HG03378 (cell line): ENCODE measurements at regions not wholly inside any gene's neighbourhood (a gene's known extent, or its start where the extent isn't known, plus 50 kb on each side); places are given as distances from the start of the nearest gene placed in this dataset.
A peak's percentile ranks its signal among the peaks of the same experiment; 100 is the strongest.

Experiments
- ATAC-seq: cut with Tn5 transposase; IDR thresholded peaks from one replicate; pipeline ENCODE4 v1.9.1; 2021; ENCODE audit warnings: mild to moderate bottlenecking, moderate library complexity; ENCODE audit not compliant: unreplicated experiment

DNA sequence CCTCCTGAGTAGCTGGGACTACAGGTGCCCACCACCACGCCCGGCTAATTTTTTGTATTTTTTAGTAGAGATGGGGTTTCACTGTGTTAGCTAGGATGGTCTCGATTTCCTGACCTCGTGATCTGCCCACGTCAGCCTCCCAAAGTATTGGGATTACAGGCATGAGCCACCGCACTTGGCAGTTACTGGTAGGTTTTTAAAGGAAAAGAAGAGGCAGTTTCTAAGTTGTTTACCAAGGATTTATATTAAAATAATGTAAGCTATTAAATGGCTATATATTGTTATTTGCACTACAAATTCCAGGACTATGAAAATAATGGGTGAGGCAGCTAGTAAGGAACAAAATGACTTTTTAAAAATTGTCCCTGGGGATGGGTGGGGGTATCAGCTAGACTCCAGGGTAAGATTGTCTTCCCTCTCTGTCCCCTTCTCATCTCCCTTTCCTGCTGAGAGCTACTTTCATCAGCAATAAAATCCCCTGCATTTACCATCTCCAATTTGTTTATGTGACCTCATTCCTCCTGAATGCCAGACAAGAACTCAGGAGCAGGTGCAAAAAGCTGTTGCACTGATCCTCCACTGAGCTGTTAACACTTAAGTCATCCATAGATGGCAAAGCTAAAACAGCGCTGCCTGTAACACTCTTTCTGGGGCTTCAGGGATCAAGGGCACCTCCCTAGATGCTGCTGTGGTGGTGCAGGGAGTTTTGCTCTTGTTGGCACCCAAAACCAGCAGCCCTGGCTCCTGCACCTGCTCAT lies 165.2 kb downstream of the ZPLD1 start:
- ATAC-seq, result no peak

DNA sequence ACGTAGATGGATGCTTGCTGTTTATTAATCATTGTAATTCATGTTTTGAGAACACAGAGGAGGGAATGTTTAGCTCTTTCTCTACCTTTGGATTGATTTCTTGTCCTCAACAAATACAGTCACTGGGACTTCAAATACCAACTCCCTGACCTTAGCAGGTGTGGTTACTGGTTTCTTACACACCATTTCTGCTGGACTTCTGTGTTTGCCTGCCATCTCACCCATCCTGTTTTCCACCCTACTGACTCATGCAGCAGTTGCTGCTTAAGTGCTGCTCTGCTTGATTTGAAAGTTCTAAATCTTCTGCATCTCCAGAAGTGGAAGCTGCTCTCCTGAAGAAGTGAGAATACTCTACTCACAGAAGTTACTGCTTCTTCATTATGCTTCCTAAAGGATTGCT lies 170.3 kb downstream of the ZPLD1 start:
- no peak for ATAC-seq

DNA sequence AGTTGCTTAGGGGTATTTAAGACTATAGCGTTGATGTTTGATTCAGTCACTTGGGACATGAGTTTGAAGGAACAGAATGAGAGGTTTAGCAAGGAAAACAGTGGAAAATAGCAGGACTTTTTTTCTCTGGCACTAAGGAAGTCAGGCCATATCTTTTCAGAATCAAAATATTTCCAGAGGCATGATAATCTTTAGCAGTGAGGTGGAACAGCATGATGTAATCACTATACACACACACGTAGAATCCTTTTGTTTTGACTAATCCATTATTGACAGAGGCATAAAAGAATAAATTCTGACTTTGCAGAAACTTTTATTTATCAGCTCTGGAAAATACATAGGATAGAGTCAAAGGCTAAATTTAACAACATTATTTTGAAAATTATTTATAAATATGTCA lies 174.1 kb downstream of the ZPLD1 start:
- ATAC-seq, result no peak

DNA sequence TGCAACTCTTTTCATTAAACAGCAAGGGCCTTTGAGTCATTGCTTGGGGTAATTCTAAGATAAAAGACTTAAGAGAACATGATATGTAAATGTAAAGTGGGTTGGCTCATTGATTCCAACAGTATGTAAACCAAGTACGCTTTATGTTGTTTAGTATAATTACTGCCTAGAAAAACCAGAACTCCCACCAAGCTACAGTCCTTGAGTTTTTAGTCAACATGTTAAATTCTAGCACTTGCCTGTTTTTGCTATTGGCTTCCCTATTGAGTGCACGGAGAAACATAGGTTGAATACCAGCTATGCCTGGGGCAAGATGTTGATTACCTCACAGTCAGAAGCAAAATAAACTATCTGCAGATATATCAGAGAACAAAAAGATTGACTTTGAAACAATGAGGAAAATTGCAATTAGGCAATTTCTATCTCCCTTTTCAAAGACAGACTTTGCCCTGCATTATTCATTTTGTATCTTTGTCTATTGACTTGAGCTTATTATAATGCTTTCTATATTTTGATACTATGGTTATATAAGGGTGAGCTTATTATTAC lies 179.3 kb downstream of the ZPLD1 start:
- no peak for ATAC-seq

DNA sequence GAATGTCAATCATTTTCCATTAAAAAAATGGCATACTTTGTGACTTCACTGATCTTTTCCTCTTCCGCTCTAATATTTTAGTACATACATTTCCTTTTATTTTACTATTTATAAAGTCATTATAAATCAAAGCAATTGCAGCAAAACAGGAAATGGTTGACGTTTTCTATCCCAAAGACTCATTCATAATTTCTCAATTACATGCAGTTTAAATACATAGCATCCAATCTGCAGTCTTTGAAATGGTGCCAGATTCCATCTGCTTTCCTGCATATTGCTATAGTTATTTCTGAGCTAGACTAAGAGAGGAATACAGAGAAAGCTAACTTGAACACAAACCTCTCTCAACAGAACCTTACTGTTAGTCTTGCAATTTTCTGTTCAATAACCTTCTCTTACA lies 179.8 kb downstream of the ZPLD1 start:
- ATAC-seq, result no peak

DNA sequence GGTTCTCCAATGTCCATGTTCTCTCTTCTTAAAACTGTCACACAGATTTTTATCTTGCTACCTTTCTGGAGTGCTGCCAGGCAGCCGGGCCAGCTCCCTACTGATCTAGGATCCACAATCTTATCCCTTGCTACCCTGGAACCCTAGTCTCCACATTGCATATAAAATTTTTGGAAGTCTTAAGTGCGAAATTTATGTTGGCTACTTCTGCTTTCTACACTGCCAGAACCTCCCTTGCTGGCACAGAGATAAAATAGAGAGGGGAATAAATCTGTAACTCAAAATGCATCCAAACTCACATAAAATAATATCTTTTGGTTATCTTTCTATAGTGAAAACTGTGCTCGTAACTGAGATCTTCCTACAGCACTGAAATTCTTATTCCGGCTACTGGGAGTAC lies 182.6 kb downstream of the ZPLD1 start:
- ATAC-seq, result no peak

DNA sequence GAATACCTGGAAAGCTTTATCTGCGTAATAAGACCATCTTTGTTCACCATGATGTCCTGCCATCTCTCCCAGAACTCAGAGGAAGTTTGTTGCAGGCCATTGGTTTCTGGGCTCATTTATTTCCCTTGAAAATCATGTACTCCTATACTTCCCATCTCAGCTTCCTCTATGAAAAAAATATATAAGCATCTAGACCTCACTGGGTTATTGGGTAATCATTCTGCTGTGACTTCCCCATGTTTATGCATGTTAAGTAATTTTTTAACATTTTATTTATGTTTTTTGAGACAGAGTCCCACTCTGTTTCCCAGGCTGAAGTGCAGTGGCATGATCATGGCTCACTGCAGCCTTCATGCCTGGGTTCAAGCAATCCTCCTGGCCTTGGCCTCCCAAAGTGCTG lies 184.5 kb downstream of the ZPLD1 start:
- no peak for ATAC-seq

DNA sequence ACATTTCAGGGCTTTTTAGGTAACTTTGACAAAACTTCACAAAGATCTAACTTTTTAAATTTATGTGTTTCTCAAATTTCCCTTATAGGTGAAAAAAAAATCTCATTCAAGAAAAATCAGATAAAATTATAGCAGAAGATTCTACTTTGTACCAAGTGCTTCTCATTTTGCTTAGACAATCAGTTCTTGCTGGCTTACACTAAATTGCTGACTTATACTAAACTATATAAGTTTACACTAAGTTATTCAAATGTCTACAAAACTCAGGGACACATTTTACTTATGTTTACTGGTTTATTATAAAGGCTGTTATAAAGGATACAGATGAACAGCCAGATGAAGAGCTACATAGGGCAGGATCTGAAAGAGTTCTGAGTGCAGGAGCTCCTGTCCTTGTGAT lies 195.1 kb downstream of the ZPLD1 start:
- no peak for ATAC-seq

DNA sequence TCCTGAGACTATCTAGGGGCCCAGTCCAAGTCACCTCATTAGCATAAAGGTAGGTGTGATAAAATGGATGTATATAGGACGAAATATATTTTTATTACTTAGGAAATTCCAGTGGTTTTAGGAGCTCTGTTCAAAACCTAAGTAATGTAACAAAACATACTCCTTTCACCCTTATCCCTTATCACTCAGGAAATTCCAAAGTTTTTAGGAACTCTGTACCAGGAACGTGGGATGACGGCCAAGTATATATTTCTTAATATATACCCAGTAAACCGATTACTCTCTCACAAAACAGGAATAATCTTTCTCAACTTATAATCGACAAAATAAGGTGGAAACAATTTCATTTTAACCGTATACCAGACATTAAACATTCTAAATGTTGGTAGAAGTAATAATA lies 195.7 kb downstream of the ZPLD1 start:
- no peak for ATAC-seq

DNA sequence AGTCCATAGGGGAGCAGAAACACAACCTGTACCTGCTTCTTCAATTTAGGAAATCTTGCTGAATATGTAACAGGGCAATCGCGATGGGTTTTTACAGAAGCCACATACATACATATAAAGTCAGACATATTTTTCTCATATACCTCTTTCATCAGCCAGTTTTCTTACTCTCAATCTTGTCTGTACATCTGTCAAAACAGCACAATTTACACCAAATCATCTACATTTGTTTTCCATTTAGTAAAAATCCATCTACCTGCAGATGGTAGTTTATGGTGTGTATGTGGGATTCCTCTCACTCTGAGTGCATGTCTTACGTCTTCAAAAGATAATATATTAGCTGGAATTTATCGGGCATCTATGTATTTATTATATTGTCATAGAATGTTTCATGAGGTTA lies 208.7 kb downstream of the ZPLD1 start:
- ATAC-seq, result no peak

DNA sequence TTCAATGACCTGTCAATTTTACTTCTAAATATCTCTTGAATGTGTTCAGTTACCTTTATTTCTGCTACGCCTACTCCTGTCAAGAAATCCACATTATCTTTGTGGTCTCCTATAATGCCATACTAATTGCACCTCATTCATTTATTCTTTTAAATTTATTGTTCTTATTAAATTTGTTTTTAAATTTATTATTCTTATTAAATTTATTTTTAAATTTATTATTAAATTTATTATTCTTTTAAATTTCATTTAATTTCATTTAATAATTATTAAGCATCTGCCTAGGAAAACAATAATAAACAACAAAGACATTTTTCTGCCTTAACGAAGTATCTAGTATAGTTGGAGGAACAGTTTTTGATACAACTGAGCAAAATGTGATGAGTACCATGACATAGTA lies 211.7 kb downstream of the ZPLD1 start:
- no peak for ATAC-seq

DNA sequence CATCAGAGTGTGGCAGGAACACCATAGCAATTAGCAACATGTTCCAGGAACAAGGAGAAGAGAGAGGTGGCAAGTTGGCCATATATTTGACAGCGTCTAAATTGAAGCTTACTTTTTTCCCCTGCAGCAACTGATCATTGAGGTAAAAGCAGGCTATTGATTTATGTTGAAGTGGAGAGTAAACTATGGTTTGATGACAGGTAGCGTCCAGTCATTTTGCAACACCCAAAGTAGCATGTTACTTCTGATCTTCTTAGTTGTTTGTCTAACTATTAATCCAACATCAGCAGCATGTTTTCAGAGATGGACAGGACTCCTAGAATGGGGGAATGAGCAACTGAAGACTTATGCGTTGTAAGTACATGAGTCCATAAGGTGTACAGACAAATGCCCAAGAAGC lies 225.8 kb downstream of the ZPLD1 start:
- no peak for ATAC-seq

DNA sequence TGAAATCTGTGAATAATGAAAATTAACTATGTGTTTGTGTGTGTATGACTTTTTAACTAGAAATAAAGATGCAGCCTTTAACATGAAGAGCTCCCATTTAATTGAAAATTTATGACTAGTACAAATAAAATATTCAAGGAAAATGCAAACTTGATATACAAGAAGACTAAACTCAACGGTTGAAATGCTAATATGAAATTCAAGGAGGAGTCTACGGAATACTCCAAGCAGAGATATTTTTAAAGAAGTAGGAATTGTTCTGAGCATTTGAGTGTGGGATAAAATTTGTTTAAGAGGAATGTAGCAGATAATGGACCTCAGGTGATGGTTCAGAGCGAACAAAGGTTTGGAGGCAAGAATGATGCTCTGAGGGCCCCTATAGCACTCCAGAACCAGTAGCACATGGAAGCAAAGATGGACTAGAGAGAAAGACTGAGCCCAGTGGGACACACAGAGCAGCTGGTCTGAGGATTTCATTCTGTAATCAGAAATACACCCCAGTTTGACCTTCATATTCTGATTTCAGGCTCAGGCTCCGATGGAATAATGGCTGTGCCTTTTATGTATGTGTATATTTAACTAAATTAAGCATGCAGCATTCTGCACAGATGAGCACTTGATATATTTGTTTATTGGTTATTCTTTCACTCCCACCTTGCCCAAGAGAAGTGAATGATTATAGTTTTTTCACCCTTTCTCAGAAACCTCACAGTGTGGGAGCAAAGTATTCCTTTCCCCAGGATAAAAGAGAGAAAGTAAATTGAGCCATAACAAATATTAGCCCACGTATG lies 227.1 kb downstream of the ZPLD1 start:
- no peak for ATAC-seq

DNA sequence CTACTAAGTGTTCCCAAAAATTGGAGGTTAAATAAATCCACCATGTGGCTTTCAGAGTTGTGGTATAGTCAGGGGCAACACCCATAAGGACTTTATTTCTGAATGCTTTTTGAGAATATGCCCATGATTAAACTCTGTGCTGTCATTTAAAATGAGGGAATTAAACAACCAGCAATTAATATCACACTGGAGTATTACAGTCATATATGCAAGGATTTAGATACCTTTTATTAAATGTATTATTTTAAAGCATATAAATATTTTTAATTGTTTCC lies 227.6 kb downstream of the ZPLD1 start:
- ATAC-seq, result no peak

DNA sequence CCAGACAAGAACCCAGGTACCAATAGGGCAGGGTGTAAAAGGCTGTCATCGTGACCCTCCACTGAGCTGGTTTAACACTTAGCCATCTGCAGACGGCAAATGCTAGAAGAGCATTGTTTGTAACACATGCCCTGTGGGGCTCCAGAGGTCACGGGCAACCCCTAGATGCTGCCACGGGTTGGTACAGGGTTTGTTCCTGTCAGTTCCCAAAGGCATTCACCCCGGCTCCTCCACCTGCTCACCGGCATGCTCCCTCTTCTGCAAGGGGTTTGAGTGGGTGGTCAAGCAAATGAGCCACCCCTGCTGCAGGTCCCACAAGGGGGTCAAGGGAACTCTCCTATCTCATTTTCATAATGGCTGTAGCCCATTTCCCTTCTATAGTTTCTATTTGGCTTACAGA lies 229.3 kb downstream of the ZPLD1 start:
- no peak for ATAC-seq

DNA sequence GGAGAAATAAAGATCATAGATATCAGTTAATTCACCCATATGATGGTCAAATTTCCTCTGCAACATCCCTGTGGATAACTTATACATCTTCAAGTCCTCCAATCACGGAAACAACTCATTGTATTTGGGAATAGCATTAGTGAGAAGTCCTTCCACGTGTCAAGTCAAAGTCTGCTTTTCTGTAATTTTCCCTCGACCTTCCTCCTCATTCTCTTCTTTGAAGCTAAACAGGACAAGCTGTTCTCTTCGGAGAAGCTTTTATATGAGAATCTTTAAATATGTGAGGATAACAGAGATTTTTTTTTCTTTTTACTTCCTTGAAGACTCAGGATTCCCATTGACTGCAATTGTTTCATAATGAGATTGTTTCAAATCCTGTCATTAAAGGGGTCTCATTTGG lies 230.4 kb downstream of the ZPLD1 start:
- no peak for ATAC-seq

DNA sequence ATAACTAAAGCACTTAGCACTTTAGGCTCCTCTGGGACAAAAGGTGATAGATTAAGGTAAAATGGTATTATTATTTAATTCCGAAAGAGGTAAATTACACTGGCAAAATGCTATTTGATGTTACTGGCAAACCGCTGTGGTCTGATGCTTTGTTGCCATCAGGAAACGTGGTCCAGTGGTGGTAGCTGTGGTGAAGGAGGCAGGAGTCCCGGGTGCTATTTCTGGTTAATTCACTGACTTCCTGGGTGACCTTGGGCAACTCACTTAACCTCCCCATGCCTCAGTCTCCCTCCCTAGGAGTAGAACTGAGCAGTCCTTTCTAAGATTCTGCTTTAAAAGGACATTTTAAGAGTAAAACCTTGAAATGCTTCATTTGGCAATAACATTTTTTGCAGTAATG lies 233.4 kb downstream of the ZPLD1 start:
- no peak for ATAC-seq

DNA sequence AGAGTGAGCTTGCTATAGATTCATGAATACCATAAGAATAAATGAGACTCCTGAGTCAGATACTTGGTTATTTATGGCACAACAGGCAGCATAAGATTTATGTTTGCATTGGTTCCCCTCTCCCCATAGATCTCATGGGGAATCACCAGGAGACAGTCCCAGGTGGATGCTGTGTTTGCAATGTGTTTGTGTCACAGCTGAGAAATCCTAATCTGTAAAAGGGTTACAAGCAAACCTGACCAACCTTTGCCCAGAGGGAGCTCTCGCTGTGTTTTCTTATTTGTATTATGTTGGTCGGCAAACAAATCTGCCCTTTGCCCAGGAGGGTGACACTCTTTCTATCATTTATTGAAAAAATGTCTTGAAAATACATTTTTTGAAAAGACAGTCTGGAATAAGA lies 236.2 kb downstream of the ZPLD1 start:
- no peak for ATAC-seq

DNA sequence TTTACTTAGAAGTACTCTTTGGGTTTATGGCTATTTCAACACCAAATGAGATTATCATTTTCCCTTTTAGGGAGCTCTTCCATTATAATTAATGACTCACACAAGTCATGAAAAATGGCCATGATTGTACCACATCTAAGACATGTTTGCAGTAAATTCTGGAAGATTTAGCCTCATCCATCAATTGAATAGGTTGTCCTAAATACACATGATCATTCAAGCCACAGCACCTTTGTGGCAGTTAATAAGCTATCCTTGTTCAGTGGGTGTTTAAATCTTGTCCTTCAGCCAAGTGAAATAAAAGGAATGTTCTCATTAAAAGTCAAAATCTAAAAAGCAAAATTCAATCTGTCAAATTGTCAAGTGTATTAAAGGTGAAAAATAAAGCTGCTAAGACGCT lies 237.5 kb downstream of the ZPLD1 start:
- no peak for ATAC-seq

DNA sequence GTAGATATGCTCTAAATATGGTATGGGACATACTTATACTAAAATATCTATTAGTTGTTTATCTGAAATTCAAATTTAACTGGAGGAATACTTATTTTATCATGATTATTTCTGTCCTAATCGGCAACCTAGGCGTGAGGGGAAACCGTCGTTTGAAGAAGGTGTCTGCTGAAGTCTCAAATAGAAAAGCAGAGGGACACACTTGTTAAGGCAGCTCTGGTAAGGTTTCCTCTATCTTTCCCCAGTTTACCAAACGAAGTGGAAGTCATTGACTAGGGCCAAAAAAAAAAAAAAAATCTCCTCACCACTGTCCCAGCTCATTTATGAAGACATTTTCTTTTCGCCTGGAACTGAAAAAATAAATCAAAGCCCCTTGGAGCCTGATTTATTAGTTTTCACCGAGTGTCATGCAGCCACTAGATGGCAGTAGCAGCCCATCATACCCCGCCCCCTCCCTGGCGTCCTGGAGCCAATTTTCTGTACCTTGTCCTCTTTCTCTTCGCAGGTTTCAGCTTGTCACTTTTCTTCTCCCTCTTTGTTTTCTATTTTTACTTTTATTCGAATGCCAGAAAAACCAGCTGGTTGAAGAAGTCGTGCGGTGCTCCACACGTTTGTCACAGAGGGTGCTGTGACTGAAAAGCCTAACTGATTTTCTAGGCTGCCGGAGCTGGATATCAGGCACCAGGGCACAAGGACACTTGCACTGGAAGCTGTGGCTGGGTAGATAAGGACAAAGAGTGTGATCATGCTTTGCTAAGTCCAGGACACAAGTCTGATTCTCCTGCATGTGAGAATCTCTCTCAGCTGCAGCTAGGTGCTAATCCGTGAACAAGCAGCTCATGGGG lies 238.7 kb downstream of the ZPLD1 start:
- ATAC-seq, result peak; percentile 81

DNA sequence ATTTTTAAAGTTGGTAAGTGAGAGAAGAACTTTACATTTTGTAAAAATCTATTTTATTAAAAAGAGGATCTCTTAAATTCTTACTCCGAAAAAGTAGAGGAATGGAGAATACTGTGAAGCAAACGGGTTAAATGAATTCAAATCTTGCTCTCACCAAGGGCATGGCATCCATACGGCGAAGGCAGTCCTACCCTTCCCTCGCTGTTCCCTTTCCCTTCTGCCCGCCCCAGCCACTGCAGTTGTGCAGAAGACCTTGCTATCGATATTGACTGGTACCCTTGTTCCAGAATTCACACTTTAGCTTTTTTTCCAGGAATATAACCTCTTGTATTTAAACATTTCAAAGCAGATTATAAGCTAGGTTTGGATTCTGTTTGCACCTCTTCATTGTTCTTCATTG lies 239.5 kb downstream of the ZPLD1 start:
- ATAC-seq, result no peak

DNA sequence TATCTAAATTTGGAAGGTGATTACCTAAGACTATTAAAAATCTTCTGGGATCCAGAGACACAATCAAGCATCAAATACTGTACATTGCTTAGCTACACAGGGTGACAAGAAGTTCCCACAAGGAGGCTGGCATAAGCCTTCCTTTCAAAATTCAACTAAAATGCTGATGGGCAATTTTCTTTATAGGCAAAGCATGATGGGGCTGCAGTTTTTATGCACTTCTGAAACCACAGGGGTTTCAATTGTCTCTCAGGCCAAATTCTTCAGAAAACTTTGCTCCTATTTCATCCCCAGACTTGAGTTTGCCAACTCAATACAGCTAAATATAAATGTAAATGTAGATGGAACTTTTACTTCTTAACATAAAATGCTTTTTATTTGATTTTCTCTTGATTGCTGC lies 241.6 kb downstream of the ZPLD1 start:
- no peak for ATAC-seq
